ENCODE measurements at regions not wholly inside any gene's neighbourhood (a gene's known extent, or its start where the extent isn't known, plus 50 kb on each side); places are given as distances from the start of the nearest gene placed in this dataset.

GRCh38 chr9:2448193-2448738 lies 173.3 kb upstream of the VLDLR start:
- DNase-seq (ENCODE audit: low read depth in 2 of 2), result no peak

GRCh38 chr9:2453106-2453505 lies 168.5 kb upstream of the VLDLR start:
- DNase-seq (ENCODE audit: low read depth in 2 of 2), result no peak

GRCh38 chr9:2453701-2454100 lies 167.9 kb upstream of the VLDLR start:
- DNase-seq (ENCODE audit: low read depth in 2 of 2), result no peak

- DNase-seq (ENCODE audit: low read depth in 2 of 2), result no peak
Observed at GRCh38 chr9:2459756-2460155, 161.8 kb upstream of the VLDLR start.

- DNase-seq (ENCODE audit: low read depth in 2 of 2), result no peak
Observed at GRCh38 chr9:2461892-2462291, 159.7 kb upstream of the VLDLR start.

GRCh38 chr9:2464624-2465023 lies 157.0 kb upstream of the VLDLR start:
- DNase-seq (ENCODE audit: low read depth in 2 of 2), result no peak

- DNase-seq (ENCODE audit: low read depth in 2 of 2), result no peak
Observed at GRCh38 chr9:2465516-2465915, 156.1 kb upstream of the VLDLR start.

- DNase-seq (ENCODE audit: low read depth in 2 of 2), result no peak
Observed at GRCh38 chr9:2465921-2466460, 155.6 kb upstream of the VLDLR start.

- no peak for DNase-seq (ENCODE audit: low read depth in 2 of 2)
Observed at GRCh38 chr9:2466703-2467102, 154.9 kb upstream of the VLDLR start.

- DNase-seq (ENCODE audit: low read depth in 2 of 2), result peak in 1 of 2 donors; percentile 2
Observed at GRCh38 chr9:2469681-2470221, 151.8 kb upstream of the VLDLR start.

GRCh38 chr9:2473681-2474080 lies 147.9 kb upstream of the VLDLR start:
- no peak for DNase-seq (ENCODE audit: low read depth in 2 of 2)

GRCh38 chr9:2477755-2478154 lies 143.8 kb upstream of the VLDLR start:
- no peak for DNase-seq (ENCODE audit: low read depth in 2 of 2)

GRCh38 chr9:2478421-2478820 lies 143.2 kb upstream of the VLDLR start:
- DNase-seq (ENCODE audit: low read depth in 2 of 2), result no peak

- DNase-seq (ENCODE audit: low read depth in 2 of 2), result no peak
Observed at GRCh38 chr9:2479056-2479565, 142.5 kb upstream of the VLDLR start.

GRCh38 chr9:2480255-2480837 lies 141.2 kb upstream of the VLDLR start:
- no peak for DNase-seq (ENCODE audit: low read depth in 2 of 2)

GRCh38 chr9:2481216-2481615 lies 140.4 kb upstream of the VLDLR start:
- no peak for DNase-seq (ENCODE audit: low read depth in 2 of 2)

- DNase-seq (ENCODE audit: low read depth in 2 of 2), result no peak
Observed at GRCh38 chr9:2486988-2487387, 134.6 kb upstream of the VLDLR start.

- DNase-seq (ENCODE audit: low read depth in 2 of 2), result no peak
Observed at GRCh38 chr9:2489838-2490314, 131.7 kb upstream of the VLDLR start.

- no peak for DNase-seq (ENCODE audit: low read depth in 2 of 2)
Observed at GRCh38 chr9:2492161-2492560, 129.4 kb upstream of the VLDLR start.

- DNase-seq (ENCODE audit: low read depth in 2 of 2), result no peak
Observed at GRCh38 chr9:2493109-2493508, 128.5 kb upstream of the VLDLR start.

GRCh38 chr9:2493529-2493928 lies 128.1 kb upstream of the VLDLR start:
- no peak for DNase-seq (ENCODE audit: low read depth in 2 of 2)

- DNase-seq (ENCODE audit: low read depth in 2 of 2), result no peak
Observed at GRCh38 chr9:2494562-2494961, 127.0 kb upstream of the VLDLR start.
